Adipocyte (in vitro differentiated cells): ENCODE measurements at regions not wholly inside any gene's neighbourhood (a gene's known extent, or its start where the extent isn't known, plus 50 kb on each side); places are given as distances from the start of the nearest gene placed in this dataset.
"Not testable (repeated sequence)": the region's sequence is repeated elsewhere in the genome, so short reads cannot be mapped to it uniquely, and the experiment has no call there.

Source experiments
- DNase-seq: peaks from one replicate; pipeline ENCODE4 v3.0.0-alpha.2; 2015; ENCODE audit warnings: low read depth
- H3K27me3 ChIP-seq: replicated peaks from 2 replicates; pipeline ENCODE4 v1.7.0; 2013; ENCODE audit warnings: mild to moderate bottlenecking, low read length, moderate library complexity; ENCODE audit not compliant: control insufficient read depth, insufficient read depth
- H3K36me3 ChIP-seq: 2 replicates; pipeline ENCODE4 v1.7.0; 2013; ENCODE audit warnings: low read length, mild to moderate bottlenecking, moderate library complexity; ENCODE audit not compliant: control insufficient read depth, insufficient read depth, severe bottlenecking
- H3K4me1 ChIP-seq: 2 replicates; pipeline ENCODE4 v1.7.0; 2013; ENCODE audit warnings: mild to moderate bottlenecking, low read length, moderate library complexity; ENCODE audit not compliant: control insufficient read depth, insufficient read depth
- H3K4me3 ChIP-seq: 2 replicates; pipeline ENCODE4 v1.7.0; 2013; ENCODE audit warnings: mild to moderate bottlenecking, low read length, moderate library complexity
- H3K9ac ChIP-seq: 2 replicates; pipeline ENCODE4 v1.7.0; 2013; ENCODE audit warnings: mild to moderate bottlenecking, low read length, moderate library complexity
- H3K9me3 ChIP-seq: 2 replicates; pipeline ENCODE4 v1.7.0; 2013; ENCODE audit warnings: mild to moderate bottlenecking, low read length, moderate library complexity; ENCODE audit not compliant: control insufficient read depth

DNA sequence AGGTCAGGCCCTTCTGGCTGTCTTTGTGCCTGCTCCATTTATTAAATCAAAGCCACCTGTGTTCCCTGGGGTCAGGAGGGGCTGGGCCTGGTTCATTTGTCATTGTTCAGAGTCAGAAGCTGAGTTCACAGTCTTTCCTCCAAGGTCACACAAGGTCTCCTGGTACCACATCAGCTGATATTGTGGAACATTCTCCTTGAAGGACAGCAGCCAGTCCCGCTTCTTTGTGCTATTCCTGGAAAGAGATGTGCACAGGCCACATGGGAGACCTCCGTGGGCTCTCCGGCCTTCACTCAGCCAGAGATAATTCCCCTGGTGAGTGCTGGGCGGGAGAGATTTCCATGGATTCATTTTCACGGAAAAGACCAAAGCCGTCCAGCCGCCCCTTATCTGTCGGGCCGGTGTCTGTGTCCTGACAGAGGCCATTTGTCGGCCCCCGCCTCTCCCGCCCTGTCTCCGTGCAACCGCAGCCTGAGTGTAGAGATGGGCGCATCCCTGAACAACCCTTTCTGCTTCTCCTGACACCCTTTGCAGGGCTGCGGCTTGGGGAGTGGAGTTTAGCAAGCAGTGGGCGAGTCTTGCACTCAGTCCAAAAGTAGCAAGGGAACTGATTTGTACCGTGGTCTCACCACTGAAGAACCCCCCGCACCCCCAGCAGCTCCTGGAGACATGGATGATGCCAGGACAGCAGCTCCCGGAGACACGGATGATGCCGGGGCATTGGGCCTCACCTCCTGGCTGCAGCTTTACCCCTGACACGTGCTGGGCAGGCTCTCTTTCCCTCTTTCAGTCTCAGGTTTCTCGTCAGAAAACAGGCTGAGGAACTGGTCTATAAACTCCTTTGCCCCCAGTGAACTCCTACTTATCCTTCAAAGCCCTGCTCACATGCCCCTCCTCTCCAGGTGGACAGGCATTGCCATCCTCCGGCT, 198.4 kb downstream of the LAT start:
- H3K4me1 ChIP-seq, result peaks cover 14% of the 10 kb centered on the region

DNA sequence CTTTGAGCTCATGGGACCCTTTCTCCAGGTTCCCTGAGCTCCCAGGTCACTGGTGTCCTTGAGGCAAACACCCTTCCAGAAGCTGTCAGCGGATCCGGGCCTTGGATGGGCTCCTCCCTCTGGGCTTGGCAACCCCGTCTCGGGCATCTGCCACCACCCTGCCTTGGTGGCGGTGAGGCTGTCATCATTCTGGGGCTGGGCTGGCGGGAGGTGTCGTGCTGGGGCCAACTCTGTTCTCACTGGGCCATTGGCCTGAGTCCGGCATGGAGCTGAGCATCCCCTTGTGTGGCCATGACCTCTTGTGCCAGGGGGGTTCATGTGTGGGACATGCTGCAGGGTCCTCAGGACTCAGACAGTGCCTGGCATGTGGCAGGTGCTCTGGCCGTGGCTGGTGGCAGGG, 197.6 kb downstream of the LAT start:
- Histone ChIP-seq H3K27me3 (no peaks in the 10 kb centered on the region), H3K9me3 (no peaks in the 10 kb centered on the region)
- DNase-seq, result no peak

More for the DNA sequence above, 198.4 kb downstream of the LAT start:
- not testable (repeated sequence) for H3K36me3 ChIP-seq, H3K4me3 ChIP-seq, DNase-seq, H3K27me3 ChIP-seq, H3K9me3 ChIP-seq, H3K9ac ChIP-seq

DNA sequence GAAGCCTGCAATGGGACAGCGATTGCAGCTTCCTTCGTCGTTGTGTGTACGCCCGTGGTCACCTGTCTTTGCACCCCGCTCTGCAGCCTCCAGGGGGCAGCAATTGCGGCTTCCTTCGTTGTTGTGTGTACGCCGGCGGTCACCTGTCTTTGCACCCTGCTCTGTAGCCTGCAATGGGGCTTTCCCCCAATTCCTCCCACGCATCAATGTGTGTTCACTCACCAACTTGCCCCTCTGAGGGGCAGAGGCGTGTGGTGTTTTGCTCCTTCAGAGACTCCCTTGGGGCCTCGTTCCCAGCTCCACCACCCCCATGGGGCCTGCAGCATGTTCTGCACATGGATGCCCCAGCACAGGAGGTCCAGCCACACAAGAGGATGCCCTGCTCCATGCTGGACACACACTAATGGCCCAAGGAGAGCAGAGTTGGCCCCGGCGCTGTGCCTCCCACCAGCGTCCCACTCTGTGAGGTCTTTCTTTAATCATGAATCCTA, 197.1 kb downstream of the LAT start:
- H3K4me3 ChIP-seq, H3K9ac ChIP-seq, DNase-seq, H3K36me3 ChIP-seq, H3K27me3 ChIP-seq, H3K9me3 ChIP-seq: not testable (repeated sequence)
- H3K4me1 ChIP-seq, result peaks cover 18% of the 10 kb centered on the region

More for the DNA sequence above, 197.6 kb downstream of the LAT start:
- H3K9ac ChIP-seq, result no peak overlapping the region
- H3K36me3 ChIP-seq, result no peaks in the 10 kb centered on the region
- peaks cover 18% of the 10 kb centered on the region for H3K4me1 ChIP-seq
- no peak overlapping the region for H3K4me3 ChIP-seq

DNA sequence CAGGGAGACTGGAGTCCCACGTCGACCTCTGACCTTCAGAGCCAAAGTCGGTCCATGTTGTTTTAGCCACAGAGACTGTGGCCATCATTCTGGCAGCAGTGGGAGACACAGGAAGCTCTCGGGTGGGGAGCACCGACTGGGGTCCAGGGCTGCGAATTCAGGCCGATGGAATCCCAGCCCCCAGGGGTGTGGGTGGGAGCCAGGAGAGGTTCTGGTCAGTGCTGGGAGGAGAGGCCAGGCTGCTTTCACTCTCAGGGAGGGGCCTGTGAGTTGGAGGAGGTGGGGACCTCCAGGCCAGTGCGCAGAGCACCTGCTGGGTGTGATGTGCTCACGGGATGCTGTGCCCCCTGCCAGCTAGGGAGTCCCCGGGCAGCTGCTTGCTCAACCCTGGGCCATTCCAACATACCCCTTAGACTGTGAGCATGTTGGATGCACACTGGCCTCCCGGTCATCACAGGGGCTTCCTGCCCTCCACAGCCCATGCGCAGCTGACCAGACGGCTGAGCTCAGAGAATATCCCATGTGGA, 196.5 kb downstream of the LAT start:
- not testable (repeated sequence) for H3K4me3 ChIP-seq, DNase-seq, H3K9me3 ChIP-seq, H3K9ac ChIP-seq, H3K27me3 ChIP-seq, H3K36me3 ChIP-seq
- H3K4me1 ChIP-seq, result peaks cover 18% of the 10 kb centered on the region

DNA sequence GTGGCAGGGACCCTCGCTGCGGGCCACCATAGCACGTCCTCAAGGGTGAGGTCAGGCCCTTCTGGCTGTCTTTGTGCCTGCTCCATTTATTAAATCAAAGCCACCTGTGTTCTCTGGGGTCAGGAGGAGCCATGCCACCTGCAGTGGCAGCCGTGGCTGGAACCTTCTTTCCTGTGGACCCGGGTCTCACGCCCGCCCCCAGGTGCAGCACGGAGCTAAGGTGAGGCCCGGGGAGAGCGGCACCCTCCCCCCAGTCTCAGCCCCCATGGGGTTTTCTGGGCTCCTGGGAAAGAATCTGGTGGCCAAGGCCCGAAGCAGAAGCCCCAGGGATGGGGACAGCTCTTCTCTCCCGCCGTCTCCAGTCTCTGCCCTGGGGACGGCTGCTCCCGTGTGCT, 195.4 kb downstream of the LAT start:
- not testable (repeated sequence) for DNase-seq, H3K4me3 ChIP-seq, H3K9ac ChIP-seq, H3K9me3 ChIP-seq, H3K27me3 ChIP-seq, H3K36me3 ChIP-seq
- peaks cover 18% of the 10 kb centered on the region for H3K4me1 ChIP-seq

DNA sequence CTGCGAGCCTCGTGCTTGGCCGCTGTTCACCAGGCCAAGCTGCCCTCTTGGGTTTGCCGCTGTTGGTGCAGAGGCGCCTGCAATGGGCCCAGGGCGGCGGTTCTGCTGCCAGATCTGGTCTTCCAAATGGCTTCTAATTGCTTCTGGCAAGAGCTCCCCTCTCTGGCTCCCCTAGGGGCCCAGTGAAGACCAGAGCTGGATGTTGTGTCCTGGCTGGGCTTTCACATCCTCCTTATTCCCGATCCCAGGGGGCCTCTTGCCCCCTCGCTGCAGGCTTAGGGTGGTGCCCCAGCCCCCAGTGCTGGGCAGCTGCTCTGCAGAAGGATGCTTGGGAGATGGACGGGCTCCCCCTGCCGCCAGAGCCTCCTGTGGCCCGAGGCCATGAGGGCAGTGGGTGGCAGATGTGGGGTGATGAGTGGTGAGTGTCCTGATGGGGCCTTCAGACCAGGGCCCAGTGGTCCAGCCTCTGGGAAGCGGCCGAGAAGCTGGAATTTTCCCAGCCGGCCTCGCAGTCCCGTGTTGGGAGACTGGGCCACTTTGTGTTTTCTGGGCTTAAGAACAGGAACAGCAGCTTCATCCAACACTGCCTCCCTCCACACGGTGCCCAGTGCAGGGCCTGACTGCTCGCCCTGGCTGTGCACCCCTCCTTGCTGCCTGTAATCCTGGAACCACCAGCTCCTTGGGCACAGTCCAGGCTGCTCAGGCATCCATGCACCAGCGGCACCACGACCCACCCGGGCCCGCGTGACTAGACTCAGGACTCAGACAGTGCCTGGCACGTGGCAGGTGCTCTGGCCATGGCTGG, 194.8 kb downstream of the LAT start:
- Histone ChIP-seq H3K4me1 (peaks cover 18% of the 10 kb centered on the region), H3K9ac (peak overlapping the region; percentile 46)
- not testable (repeated sequence) for H3K4me3 ChIP-seq, H3K9me3 ChIP-seq, H3K36me3 ChIP-seq, DNase-seq, H3K27me3 ChIP-seq

DNA sequence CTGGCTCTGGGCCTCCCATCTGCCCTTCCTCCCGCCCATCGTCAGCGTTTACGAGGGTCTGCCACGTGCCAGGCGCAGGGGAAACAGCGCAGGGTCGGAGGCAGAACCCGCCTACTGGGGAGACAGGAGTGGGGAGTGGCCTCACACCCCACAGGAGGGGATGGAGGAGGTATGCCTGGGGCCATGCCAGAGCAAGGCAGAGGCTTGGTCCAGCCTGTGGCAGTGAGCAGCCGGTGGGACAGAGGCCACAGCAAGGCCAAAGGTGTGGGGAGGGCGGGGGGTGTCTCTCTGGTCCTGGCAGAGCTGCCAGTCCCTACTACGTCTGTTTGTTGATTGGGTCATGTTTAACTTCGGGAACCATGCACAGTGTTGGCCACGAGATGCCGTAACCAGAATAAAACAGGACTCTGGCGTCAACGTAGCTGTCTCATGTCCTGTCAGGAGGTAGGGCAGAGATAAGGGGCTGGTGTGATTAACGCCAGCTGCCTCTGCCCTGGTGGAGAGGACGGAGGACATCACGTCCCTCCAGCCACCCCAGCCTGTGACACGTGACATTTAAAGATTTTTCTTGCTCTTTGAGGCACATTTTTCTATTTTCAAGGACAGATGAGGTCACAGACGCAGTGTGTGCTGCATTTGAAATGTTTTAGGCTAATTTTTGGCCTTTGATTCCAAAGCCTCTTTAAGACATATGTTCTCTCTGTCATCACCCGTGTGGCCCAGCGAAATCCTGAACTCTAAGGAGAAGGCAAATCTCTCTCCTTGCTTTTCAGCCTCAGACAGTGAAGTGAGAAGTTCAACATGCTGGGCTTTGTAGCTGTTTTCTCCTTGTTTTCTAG, 193.3 kb downstream of the LAT start:
- H3K9me3 ChIP-seq, H3K27me3 ChIP-seq, H3K36me3 ChIP-seq, H3K4me3 ChIP-seq, DNase-seq: not testable (repeated sequence)
- peaks cover 18% of the 10 kb centered on the region for H3K4me1 ChIP-seq
- H3K9ac ChIP-seq, result peak overlapping the region; percentile 66

DNA sequence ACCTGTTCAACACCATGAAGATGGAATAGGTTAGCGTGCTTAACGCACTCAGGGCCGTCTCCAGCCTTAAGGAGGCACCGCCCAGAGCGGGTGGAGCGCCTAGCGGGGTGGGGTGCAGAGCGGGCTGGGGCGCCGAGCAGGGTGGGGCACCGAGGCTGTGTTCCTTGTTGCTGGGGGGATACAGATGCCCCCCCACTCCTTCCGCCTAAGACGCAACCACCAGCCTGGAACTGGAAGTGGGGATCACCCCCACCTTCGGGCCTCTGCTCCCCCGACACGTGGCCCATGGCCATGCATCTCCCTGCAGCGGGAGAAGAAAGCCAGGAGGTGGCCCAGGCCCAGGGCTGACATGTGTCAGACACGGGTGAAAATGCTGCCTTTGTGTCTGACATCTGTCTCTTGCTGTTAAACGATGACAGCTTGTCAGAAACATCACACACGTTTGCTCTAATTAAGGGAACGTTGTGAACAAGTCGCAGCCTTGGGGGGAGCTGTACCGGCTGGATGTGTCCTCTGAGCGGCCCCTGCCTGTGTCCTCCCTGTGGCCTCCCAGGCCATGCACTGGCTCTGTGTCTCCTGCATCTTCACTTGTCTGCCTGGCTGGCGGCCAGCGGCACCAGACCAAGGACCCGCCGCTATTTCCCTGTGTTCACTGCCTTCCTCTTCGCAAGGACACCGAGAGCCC, 192.5 kb downstream of the LAT start:
- not testable (repeated sequence) for H3K36me3 ChIP-seq, H3K27me3 ChIP-seq, H3K9me3 ChIP-seq, H3K4me3 ChIP-seq, H3K9ac ChIP-seq, DNase-seq
- H3K4me1 ChIP-seq, result peaks cover 20% of the 10 kb centered on the region

DNA sequence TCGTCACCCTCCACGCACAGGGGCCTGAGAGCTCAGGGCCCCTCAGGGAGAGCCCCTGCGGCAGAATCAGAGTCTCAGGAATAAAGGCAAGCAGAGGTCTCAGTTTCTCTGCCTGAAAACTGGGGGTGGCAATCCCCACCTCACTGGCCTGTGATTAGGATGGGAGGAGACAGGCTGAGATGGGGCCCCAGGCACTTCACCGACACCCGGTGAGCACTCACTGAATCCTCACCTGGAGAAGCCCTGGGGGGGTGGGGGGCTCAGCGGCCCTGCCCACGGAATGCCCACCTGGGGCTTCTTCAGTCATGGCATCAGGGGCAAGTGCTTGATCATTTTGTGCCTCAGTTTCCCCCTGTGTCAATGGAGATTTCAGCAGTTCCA, 192.0 kb downstream of the LAT start:
- H3K9ac ChIP-seq, DNase-seq: not testable (repeated sequence)

DNA sequence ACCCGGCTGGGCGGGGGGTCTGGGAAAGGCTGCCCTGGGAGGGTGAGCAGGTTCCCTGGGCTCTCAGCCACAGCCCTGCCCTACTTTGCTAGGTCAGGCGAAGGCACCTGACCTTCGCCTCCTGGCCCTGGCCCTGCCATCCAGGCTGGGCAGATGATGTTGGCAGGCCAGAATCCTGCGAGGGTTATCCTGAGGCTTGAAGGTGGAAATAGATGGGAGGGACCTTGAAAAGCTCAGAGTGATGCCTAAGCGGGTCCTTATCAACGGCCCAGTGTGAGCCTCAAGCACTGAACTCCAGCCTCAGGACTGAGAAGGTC, 191.3 kb downstream of the LAT start:
- not testable (repeated sequence) for H3K9ac ChIP-seq, H3K9me3 ChIP-seq, DNase-seq, H3K36me3 ChIP-seq, H3K4me3 ChIP-seq, H3K27me3 ChIP-seq
- peaks cover 21% of the 10 kb centered on the region for H3K4me1 ChIP-seq

More for the DNA sequence above, 192.0 kb downstream of the LAT start:
- not testable (repeated sequence) for H3K4me3 ChIP-seq, H3K27me3 ChIP-seq, H3K9me3 ChIP-seq, H3K36me3 ChIP-seq
- H3K4me1 ChIP-seq, result peaks cover 21% of the 10 kb centered on the region
